ENCODE measurements at regions not wholly inside any gene's neighbourhood (a gene's known extent, or its start where the extent isn't known, plus 50 kb on each side); places are given as distances from the start of the nearest gene placed in this dataset.

DNA sequence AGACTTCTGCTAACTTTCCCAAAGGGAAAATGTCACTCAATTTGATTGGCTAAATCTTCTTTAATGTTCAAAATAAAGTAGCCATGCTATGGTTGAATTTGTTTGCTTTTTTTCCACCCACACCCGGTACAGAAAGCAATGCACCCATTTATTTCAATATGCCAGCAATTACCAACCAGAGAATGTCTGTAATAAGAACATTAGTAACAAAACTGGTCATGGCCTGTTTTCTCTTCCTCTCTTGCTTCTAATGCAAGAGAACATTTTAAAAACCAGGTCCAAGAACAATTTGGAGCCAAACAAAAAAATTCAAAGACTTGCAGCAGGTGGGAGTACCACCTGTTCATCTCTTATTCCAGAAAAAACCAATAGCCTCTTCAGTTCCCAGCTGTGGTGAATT is 1108.8 kb upstream of the PCDH20 start:
- Histone ChIP-seq H3K36me3 (no peaks in the 10 kb centered on the region), H3K27ac (no peak overlapping the region), H3K4me1 (replicated peaks) (no peaks in the 10 kb centered on the region), H3K4me3 (no peak overlapping the region), H3K9me3 (no peaks in the 10 kb centered on the region), H3K27me3 (replicated peaks; ENCODE audit: insufficient read depth) (no peaks in the 10 kb centered on the region)
- WGBS: 61% methylated on average over 1 of the region's 1 CpG
- intact Hi-C loops (cut with DNase I): no loop called here
- DNase-seq (ENCODE audit: low spot score): no peak
- TF ChIP-seq POLR2A (IDR thresholded peaks at IDR 0.05): no peak
- TF ChIP-seq, protein P1, sequence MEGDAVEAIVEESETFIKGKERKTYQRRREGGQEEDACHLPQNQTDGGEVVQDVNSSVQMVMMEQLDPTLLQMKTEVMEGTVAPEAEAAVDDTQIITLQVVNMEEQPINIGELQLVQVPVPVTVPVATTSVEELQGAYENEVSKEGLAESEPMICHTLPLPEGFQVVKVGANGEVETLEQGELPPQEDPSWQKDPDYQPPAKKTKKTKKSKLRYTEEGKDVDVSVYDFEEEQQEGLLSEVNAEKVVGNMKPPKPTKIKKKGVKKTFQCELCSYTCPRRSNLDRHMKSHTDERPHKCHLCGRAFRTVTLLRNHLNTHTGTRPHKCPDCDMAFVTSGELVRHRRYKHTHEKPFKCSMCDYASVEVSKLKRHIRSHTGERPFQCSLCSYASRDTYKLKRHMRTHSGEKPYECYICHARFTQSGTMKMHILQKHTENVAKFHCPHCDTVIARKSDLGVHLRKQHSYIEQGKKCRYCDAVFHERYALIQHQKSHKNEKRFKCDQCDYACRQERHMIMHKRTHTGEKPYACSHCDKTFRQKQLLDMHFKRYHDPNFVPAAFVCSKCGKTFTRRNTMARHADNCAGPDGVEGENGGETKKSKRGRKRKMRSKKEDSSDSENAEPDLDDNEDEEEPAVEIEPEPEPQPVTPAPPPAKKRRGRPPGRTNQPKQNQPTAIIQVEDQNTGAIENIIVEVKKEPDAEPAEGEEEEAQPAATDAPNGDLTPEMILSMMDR (IDR thresholded peaks at IDR 0.05): no peak
- TF ChIP-seq POLR2AphosphoS5 (IDR thresholded peaks at IDR 0.05): no peak

- no peaks in the 10 kb centered on the region for H3K4me1 ChIP-seq (replicated peaks)
- no peaks in the 10 kb centered on the region for H3K36me3 ChIP-seq
- TF ChIP-seq, protein P1 (IDR thresholded peaks at IDR 0.05): no peak
- TF ChIP-seq POLR2A (IDR thresholded peaks at IDR 0.05) (no peak), POLR2AphosphoS5 (IDR thresholded peaks at IDR 0.05) (no peak)
- DNase-seq (ENCODE audit: low spot score): no peak
- H3K9me3 ChIP-seq: no peaks in the 10 kb centered on the region
- no peaks in the 10 kb centered on the region for H3K27me3 ChIP-seq (replicated peaks; ENCODE audit: insufficient read depth)
- WGBS: 64% methylated on average over 2 of the region's 2 CpGs
- H3K4me3 ChIP-seq: no peak overlapping the region
- no peak overlapping the region for H3K27ac ChIP-seq
- intact Hi-C loops (cut with DNase I): no loop called here
These were observed 1108.4 kb upstream of the PCDH20 start for GRCh38 chr13:62524061-62524460.

GRCh38 chr13:62512194-62513141 is 1096.8 kb upstream of the PCDH20 start:
- H3K27me3 ChIP-seq (replicated peaks; ENCODE audit: insufficient read depth): no peaks in the 10 kb centered on the region
- no peaks in the 10 kb centered on the region for H3K9me3 ChIP-seq
- DNase-seq (ENCODE audit: low spot score): no peak
- H3K4me3 ChIP-seq: no peak overlapping the region
- H3K4me1 ChIP-seq (replicated peaks): no peaks in the 10 kb centered on the region
- intact Hi-C loops (cut with DNase I): no loop called here
- no peak overlapping the region for H3K27ac ChIP-seq
- no peaks in the 10 kb centered on the region for H3K36me3 ChIP-seq
- WGBS: 46% methylated on average over 7 of the region's 7 CpGs
- no peak for TF ChIP-seq POLR2AphosphoS5 (IDR thresholded peaks at IDR 0.05)
- TF ChIP-seq, protein P1 (IDR thresholded peaks at IDR 0.05): peak in 3 of 4 experiments; percentile 23 to 29 (median 27)

DNA sequence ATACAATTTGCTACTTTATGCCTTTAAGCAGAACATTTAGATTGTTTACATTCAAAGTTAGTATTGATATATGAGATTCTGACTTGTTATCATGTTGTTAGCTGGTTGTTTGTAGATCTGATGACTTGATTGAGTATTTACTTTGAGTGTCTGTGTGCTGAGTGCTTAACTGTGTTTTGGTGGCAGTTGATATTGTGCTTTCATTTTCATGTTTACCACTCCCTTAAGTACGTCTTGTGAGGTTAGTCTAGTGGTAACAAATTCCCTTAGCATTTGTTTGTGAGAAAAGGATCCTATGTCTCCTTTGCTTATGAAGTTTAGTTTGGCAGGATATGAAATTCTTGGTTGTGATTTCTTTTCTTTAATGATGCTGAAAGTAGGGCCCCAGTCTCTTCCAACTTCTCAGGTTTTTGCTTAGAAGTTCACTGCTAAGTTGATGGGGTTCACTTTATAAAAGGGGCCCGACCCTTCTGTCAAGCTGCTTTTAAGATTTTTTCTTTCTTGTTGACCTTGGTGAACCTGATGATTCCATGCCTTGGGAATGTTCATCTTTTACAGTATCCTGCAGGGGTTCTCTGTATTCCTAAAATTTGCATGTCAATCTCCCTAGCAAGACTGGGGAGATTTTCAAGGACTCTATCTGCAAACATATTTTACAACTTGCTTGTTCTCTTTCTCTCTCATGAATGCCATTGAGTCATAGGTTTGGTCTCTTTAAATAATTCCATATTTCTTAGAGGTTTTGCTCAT is 1095.4 kb upstream of the PCDH20 start:
- H3K4me1 ChIP-seq (replicated peaks): no peaks in the 10 kb centered on the region
- no peak for DNase-seq (ENCODE audit: low spot score)
- H3K4me3 ChIP-seq: no peak overlapping the region
- H3K9me3 ChIP-seq: no peaks in the 10 kb centered on the region
- no peak overlapping the region for H3K27ac ChIP-seq
- TF ChIP-seq, protein P1 (IDR thresholded peaks at IDR 0.05): no peak
- TF ChIP-seq POLR2AphosphoS5 (IDR thresholded peaks at IDR 0.05): no peak
- no peak for TF ChIP-seq POLR2A (IDR thresholded peaks at IDR 0.05)
- intact Hi-C loops (cut with DNase I): no loop called here
- 60% methylated on average over 2 of the region's 2 CpGs for WGBS
- H3K36me3 ChIP-seq: no peaks in the 10 kb centered on the region
- H3K27me3 ChIP-seq (replicated peaks; ENCODE audit: insufficient read depth): no peaks in the 10 kb centered on the region

Data from prostate gland (tissue), 2 donors.